A549 (cell line): ENCODE measurements at regions not wholly inside any gene's neighbourhood (a gene's known extent, or its start where the extent isn't known, plus 50 kb on each side); places are given as distances from the start of the nearest gene placed in this dataset.

Experiments
- ATAC-seq, 2 experiments: fragments of 200-7000 bp in 1 of 2; fragments of >200 bp in 1 of 2; cut with Nextera tagmentation in 1 of 2; cut with Tn5 transposase in 1 of 2; 3 replicates each; pipeline versions ENCODE4 v1.8.0 to v1.9.1; 2018 to 2020; ENCODE audit warnings: mild to moderate bottlenecking in 1 of 2, moderate library complexity in 1 of 2
- CTCF ChIA-PET: fragments of 300-600 bp; sonication (Branson Sonifier 250); formaldehyde crosslinking; extraction: SDS; loops from one replicate; lab custom pipeline; 2021; ENCODE audit warnings: antibody characterized with exemption, inconsistent platforms; lab: Yijun Ruan, JAX
- POLR2A ChIA-PET: fragments of 350-600 bp; formaldehyde crosslinking; extraction: SDS; loops from one replicate; lab custom pipeline; 2021; ENCODE audit warnings: antibody characterized with exemption, inconsistent platforms; lab: Yijun Ruan, JAX
- DNase-seq, 2 experiments: peaks; one replicate each; pipeline versions ENCODE4 v3.0.0 to v3.0.0-alpha.2; 2011 to 2016; ENCODE audit warnings: low read depth in 1 of 2, low spot score in 1 of 2
- FAIRE-seq: peaks from 2 replicates; lab custom pipeline; 2011; peaks lifted over from hg19 to GRCh38; lab: Jason Lieb, UNC
- H3K27ac ChIP-seq, 2 experiments: fragments of >200 bp; sonication (Bioruptor Twin); formaldehyde crosslinking; 3 replicates each; pipeline ENCODE4 v1.5.1; 2016 to 2017
- H3K4me1 ChIP-seq: fragments of >200 bp; sonication (Bioruptor Twin); formaldehyde crosslinking; 3 replicates; pipeline ENCODE4 v1.6.1; 2016
- H3K4me2 ChIP-seq: fragments of >200 bp; sonication (Bioruptor Twin); formaldehyde crosslinking; 3 replicates; pipeline ENCODE4 v1.6.1; 2016
- H3K4me3 ChIP-seq: fragments of >200 bp; sonication (Bioruptor Twin); formaldehyde crosslinking; 3 replicates; pipeline ENCODE4 v1.5.1; 2016
- H3K9me3 ChIP-seq: fragments of >200 bp; sonication (Bioruptor Twin); formaldehyde crosslinking; 3 replicates; pipeline ENCODE4 v1.6.1; 2016
- ATOH8 ChIP-seq: fragments of 250-450 bp; sonication (Bioruptor Pico); IDR thresholded peaks from 2 replicates; pipeline ENCODE4 v1.5.0; 2020; ENCODE audit warnings: low read depth, mild to moderate bottlenecking, moderate library complexity
- BCL3 ChIP-seq: fragments of >200 bp; sonication (Bioruptor Twin); formaldehyde crosslinking; IDR thresholded peaks from 3 replicates; pipeline ENCODE4 v1.6.1; 2016
- BHLHE40 ChIP-seq: IDR thresholded peaks from 2 replicates; pipeline ENCODE4 v1.6.1; 2012; ENCODE audit warnings: low read depth, low read length, inconsistent platforms
- CBX2 ChIP-seq: fragments of 200-600 bp; sonication (generic); IDR thresholded peaks from 2 replicates; pipeline ENCODE4 v1.6.1; 2016; ENCODE audit warnings: low read depth, mild to moderate bottlenecking, borderline replicate concordance
- CHD4 ChIP-seq: fragments of 200-600 bp; sonication (generic); IDR thresholded peaks from 2 replicates; pipeline ENCODE4 v1.6.1; 2016; ENCODE audit warnings: antibody characterized with exemption, mild to moderate bottlenecking, borderline replicate concordance
- CTCF ChIP-seq: fragments of >200 bp; sonication (Bioruptor Twin); formaldehyde crosslinking; IDR thresholded peaks from 3 replicates; pipeline ENCODE4 v1.5.1; 2016
- E2F6 ChIP-seq: IDR thresholded peaks from 2 replicates; pipeline ENCODE4 v1.6.1; 2012; ENCODE audit warnings: low read depth, borderline replicate concordance
- ELK1 ChIP-seq: fragments of 150-350 bp; IDR thresholded peaks from 2 replicates; pipeline ENCODE4 v1.6.1; 2014; ENCODE audit warnings: low read depth, mild to moderate bottlenecking, low read length
- GATA3 ChIP-seq: IDR thresholded peaks from 2 replicates; pipeline ENCODE4 v1.6.1; 2012; ENCODE audit warnings: borderline replicate concordance
- HES2 ChIP-seq: fragments of >200 bp; sonication (Bioruptor Twin); formaldehyde crosslinking; IDR thresholded peaks from 2 replicates; pipeline ENCODE4 v1.6.1; 2016
- HEYL ChIP-seq: fragments of 250-450 bp; sonication (Bioruptor Pico); IDR thresholded peaks from 2 replicates; pipeline ENCODE4 v1.8.0; 2021; ENCODE audit warnings: mild to moderate bottlenecking, moderate library complexity
- MAFK ChIP-seq: fragments of 450-650 bp; IDR thresholded peaks from 2 replicates; pipeline ENCODE4 v1.6.1; 2014; ENCODE audit not compliant: partially characterized antibody
- MAX ChIP-seq: IDR thresholded peaks from 2 replicates; pipeline ENCODE4 v1.6.1; 2012
- MAZ ChIP-seq: fragments of 150-350 bp; IDR thresholded peaks from 2 replicates; pipeline ENCODE4 v1.6.1; 2014; ENCODE audit warnings: antibody characterized with exemption, low read depth, low read length, borderline replicate concordance
- NFE2L2 ChIP-seq: fragments of 150-350 bp; conservative IDR thresholded peaks from 2 replicates; pipeline ENCODE4 v1.6.1; 2014; ENCODE audit warnings: low read length
- PHF8 ChIP-seq: fragments of 200-600 bp; sonication (generic); IDR thresholded peaks from 2 replicates; pipeline ENCODE4 v1.6.1; 2016; ENCODE audit warnings: low read depth, mild to moderate bottlenecking, antibody characterized with exemption, moderate library complexity, borderline replicate concordance
- POLR2A ChIP-seq: IDR thresholded peaks from 2 replicates; pipeline ENCODE4 v1.6.1; 2012; ENCODE audit warnings: mild to moderate bottlenecking, low read length
- POLR2AphosphoS2 ChIP-seq: conservative IDR thresholded peaks from 2 replicates; pipeline ENCODE4 v1.6.1; 2012; ENCODE audit warnings: low read length, improper control_type of control experiment, inconsistent platforms
- RAD21 ChIP-seq, 2 experiments: fragments of >200 bp in 1 of 2; sonication (Bioruptor Twin) in 1 of 2; formaldehyde crosslinking in 1 of 2; IDR thresholded peaks in 1 of 2; conservative IDR thresholded peaks in 1 of 2; 2 replicates in 1 of 2; 3 replicates in 1 of 2; pipeline ENCODE4 v1.6.1; 2012 to 2018; ENCODE audit warnings: inconsistent platforms in 1 of 2
- RFX5 ChIP-seq: fragments of 450-650 bp; IDR thresholded peaks from 2 replicates; pipeline ENCODE4 v1.7.1; 2014; ENCODE audit warnings: antibody characterized with exemption, mild to moderate bottlenecking, moderate library complexity
- TFCP2L1 ChIP-seq: fragments of 250-450 bp; sonication (Bioruptor Pico); IDR thresholded peaks from 2 replicates; pipeline ENCODE4 v1.5.0; 2021; ENCODE audit warnings: mild to moderate bottlenecking
- ZFP36 ChIP-seq: fragments of 450-650 bp; IDR thresholded peaks from 2 replicates; pipeline ENCODE4 v1.6.1; 2014; ENCODE audit warnings: borderline replicate concordance; ENCODE audit not compliant: partially characterized antibody
- WGBS: methylation state at CpG from one replicate; pipeline ENCODE4 v1.1.6; 2017; ENCODE audit errors: missing lambda C conversion rate; 5-methylcytosine and 5-hydroxymethylcytosine counted together

- Histone ChIP-seq H3K4me3 (no peak overlapping the region), H3K9me3 (no peaks in the 10 kb centered on the region), H3K4me2 (no peak overlapping the region), H3K27ac (no peak overlapping the region), H3K4me1 (no peaks in the 10 kb centered on the region)
- FAIRE-seq (no peak), ATAC-seq (no peak), DNase-seq (no peak)
- 11% methylated on average over 4 of the region's 4 CpGs for WGBS
- ChIA-PET CTCF (no interaction called here), POLR2A (no interaction called here)
- TF ChIP-seq RFX5 (no peak), CTCF (no peak), MAX (no peak), POLR2AphosphoS2 (no peak), PHF8 (no peak), MAZ (no peak), E2F6 (no peak), HES2 (no peak), TFCP2L1 (CRISPR knock-in tag) (no peak), POLR2A (no peak), NFE2L2 (no peak), ELK1 (no peak), RAD21 (conservative IDR thresholded peaks at IDR 0.05 in 1 of 2, IDR thresholded peaks at IDR 0.05 in 1 of 2) (no peak), CBX2 (no peak), ZFP36 (no peak), MAFK (no peak), ATOH8 (no peak), GATA3 (no peak), BHLHE40 (no peak), HEYL (no peak)
These were observed 86.5 kb upstream of the TMEM72 start for GRCh38 chr10:44824607-44825006.

GRCh38 chr10:44827431-44828006 lies 83.6 kb upstream of the TMEM72 start:
- POLR2A ChIA-PET: no interaction called here
- Histone ChIP-seq H3K9me3 (no peaks in the 10 kb centered on the region), H3K4me2 (no peak overlapping the region), H3K27ac (no peak overlapping the region), H3K4me1 (no peaks in the 10 kb centered on the region), H3K4me3 (no peak overlapping the region)
- FAIRE-seq: no peak
- no peak for ATAC-seq
- no peak for TF ChIP-seq BCL3
- TF ChIP-seq CHD4: no peak
- CTCF ChIA-PET: interaction anchor here (0.7 kb wide), 1 partner anchor 1138 kb away, joined by 3 read pairs; no protein-coding TSS in a partner anchor
- 30% methylated on average over 12 of the region's 13 CpGs for WGBS
- no peak for DNase-seq
